ENCODE measurements at regions not wholly inside any gene's neighbourhood (a gene's known extent, or its start where the extent isn't known, plus 50 kb on each side); places are given as distances from the start of the nearest gene placed in this dataset.

- H3K36me3 Mint-ChIP-seq: no peaks in the 10 kb centered on the region
- no peaks in the 10 kb centered on the region for H3K4me1 Mint-ChIP-seq
- H3K27ac Mint-ChIP-seq: no peak overlapping the region
- H3K27me3 Mint-ChIP-seq: peaks cover 1% of the 10 kb centered on the region
- H3K4me3 Mint-ChIP-seq: no peak overlapping the region
- no peak for ATAC-seq
- no peaks in the 10 kb centered on the region for H3K9me3 Mint-ChIP-seq
Measured at GRCh38 chr11:130771708-130772107, 144.6 kb downstream of the SNX19 start.

GRCh38 chr11:130772266-130773227, 143.7 kb downstream of the SNX19 start:
- H3K36me3 Mint-ChIP-seq: no peaks in the 10 kb centered on the region
- no peaks in the 10 kb centered on the region for H3K4me1 Mint-ChIP-seq
- H3K9me3 Mint-ChIP-seq: peaks cover 4% of the 10 kb centered on the region
- peaks cover 10% of the 10 kb centered on the region for H3K27me3 Mint-ChIP-seq
- H3K4me3 Mint-ChIP-seq: no peak overlapping the region
- no peak overlapping the region for H3K27ac Mint-ChIP-seq
- ATAC-seq: no peak

GRCh38 chr11:130773244-130773820, 142.9 kb downstream of the SNX19 start:
- Mint-ChIP-seq H3K27me3 (peaks cover 17% of the 10 kb centered on the region), H3K9me3 (peaks cover 4% of the 10 kb centered on the region), H3K36me3 (no peaks in the 10 kb centered on the region), H3K27ac (no peak overlapping the region), H3K4me1 (no peaks in the 10 kb centered on the region), H3K4me3 (no peak overlapping the region)
- no peak for ATAC-seq

- no peak for ATAC-seq
Measured at GRCh38 chr11:130774703-130775102, 141.6 kb downstream of the SNX19 start.

GRCh38 chr11:130775306-130776060, 140.8 kb downstream of the SNX19 start:
- peaks cover 4% of the 10 kb centered on the region for H3K9me3 Mint-ChIP-seq
- H3K4me1 Mint-ChIP-seq: no peaks in the 10 kb centered on the region
- no peak overlapping the region for H3K27ac Mint-ChIP-seq
- H3K4me3 Mint-ChIP-seq: no peak overlapping the region
- peaks cover 17% of the 10 kb centered on the region for H3K27me3 Mint-ChIP-seq
- ATAC-seq: no peak
- H3K36me3 Mint-ChIP-seq: no peaks in the 10 kb centered on the region

More at GRCh38 chr11:130774703-130775102, 141.6 kb downstream of the SNX19 start:
- Mint-ChIP-seq H3K4me3 (no peak overlapping the region), H3K27ac (no peak overlapping the region), H3K4me1 (no peaks in the 10 kb centered on the region), H3K27me3 (peaks cover 17% of the 10 kb centered on the region), H3K9me3 (peaks cover 4% of the 10 kb centered on the region), H3K36me3 (no peaks in the 10 kb centered on the region)

- Mint-ChIP-seq H3K4me1 (no peaks in the 10 kb centered on the region), H3K4me3 (no peak overlapping the region), H3K36me3 (no peaks in the 10 kb centered on the region), H3K27me3 (peaks cover 17% of the 10 kb centered on the region), H3K27ac (no peak overlapping the region), H3K9me3 (peaks cover 4% of the 10 kb centered on the region)
- ATAC-seq: no peak
Measured at GRCh38 chr11:130776061-130776419, 140.2 kb downstream of the SNX19 start.

- Mint-ChIP-seq H3K27me3 (peaks cover 17% of the 10 kb centered on the region), H3K36me3 (no peaks in the 10 kb centered on the region), H3K27ac (no peak overlapping the region), H3K9me3 (peaks cover 4% of the 10 kb centered on the region), H3K4me3 (no peak overlapping the region), H3K4me1 (no peaks in the 10 kb centered on the region)
- no peak for ATAC-seq
Measured at GRCh38 chr11:130778026-130778425, 138.3 kb downstream of the SNX19 start.

GRCh38 chr11:130778705-130779104, 137.6 kb downstream of the SNX19 start:
- H3K4me3 Mint-ChIP-seq: no peak overlapping the region
- H3K9me3 Mint-ChIP-seq: peaks cover 4% of the 10 kb centered on the region
- no peak overlapping the region for H3K27ac Mint-ChIP-seq
- ATAC-seq: no peak
- H3K36me3 Mint-ChIP-seq: no peaks in the 10 kb centered on the region
- peaks cover 17% of the 10 kb centered on the region for H3K27me3 Mint-ChIP-seq
- no peaks in the 10 kb centered on the region for H3K4me1 Mint-ChIP-seq

- ATAC-seq: no peak
- Mint-ChIP-seq H3K9me3 (peaks cover 6% of the 10 kb centered on the region), H3K36me3 (no peaks in the 10 kb centered on the region), H3K4me1 (no peaks in the 10 kb centered on the region), H3K27me3 (peaks cover 17% of the 10 kb centered on the region), H3K4me3 (no peak overlapping the region), H3K27ac (no peak overlapping the region)
Measured at GRCh38 chr11:130779267-130779666, 137.0 kb downstream of the SNX19 start.

- ATAC-seq: no peak
- Mint-ChIP-seq H3K4me3 (no peak overlapping the region), H3K27ac (no peak overlapping the region), H3K4me1 (no peaks in the 10 kb centered on the region), H3K9me3 (peaks cover 6% of the 10 kb centered on the region), H3K27me3 (peaks cover 17% of the 10 kb centered on the region), H3K36me3 (no peaks in the 10 kb centered on the region)
Measured at GRCh38 chr11:130779943-130780342, 136.3 kb downstream of the SNX19 start.

GRCh38 chr11:130780437-130780836, 135.8 kb downstream of the SNX19 start:
- Mint-ChIP-seq H3K27ac (no peak overlapping the region), H3K9me3 (peaks cover 6% of the 10 kb centered on the region), H3K27me3 (peaks cover 17% of the 10 kb centered on the region), H3K36me3 (no peaks in the 10 kb centered on the region), H3K4me1 (no peaks in the 10 kb centered on the region), H3K4me3 (no peak overlapping the region)
- no peak for ATAC-seq

GRCh38 chr11:130781931-130782330, 134.3 kb downstream of the SNX19 start:
- Mint-ChIP-seq H3K9me3 (peaks cover 6% of the 10 kb centered on the region), H3K36me3 (no peaks in the 10 kb centered on the region), H3K27me3 (peaks cover 23% of the 10 kb centered on the region), H3K4me3 (no peak overlapping the region), H3K27ac (no peak overlapping the region), H3K4me1 (no peaks in the 10 kb centered on the region)
- no peak for ATAC-seq

GRCh38 chr11:130782361-130783222, 133.7 kb downstream of the SNX19 start:
- H3K27me3 Mint-ChIP-seq: peaks cover 16% of the 10 kb centered on the region
- H3K4me3 Mint-ChIP-seq: no peak overlapping the region
- H3K27ac Mint-ChIP-seq: no peak overlapping the region
- H3K4me1 Mint-ChIP-seq: no peaks in the 10 kb centered on the region
- H3K36me3 Mint-ChIP-seq: no peaks in the 10 kb centered on the region
- no peak for ATAC-seq
- H3K9me3 Mint-ChIP-seq: peaks cover 2% of the 10 kb centered on the region

- Mint-ChIP-seq H3K4me3 (no peak overlapping the region), H3K27ac (no peak overlapping the region), H3K4me1 (no peaks in the 10 kb centered on the region), H3K36me3 (no peaks in the 10 kb centered on the region), H3K9me3 (peaks cover 2% of the 10 kb centered on the region), H3K27me3 (peaks cover 9% of the 10 kb centered on the region)
- no peak for ATAC-seq
Measured at GRCh38 chr11:130783323-130783722, 133.0 kb downstream of the SNX19 start.

Measured in stimulated activated memory B cell treated with anti-CD40 and anti-IgM and Interleukin-4, amounts not matched to agents 10 μg/mL and 1 μg/mL and 100 μg/mL, for 72 hours (primary cell).